RKO (cell line): ENCODE measurements at regions not wholly inside any gene's neighbourhood (a gene's known extent, or its start where the extent isn't known, plus 50 kb on each side); places are given as distances from the start of the nearest gene placed in this dataset.
"Not testable (repeated sequence)": the region's sequence is repeated elsewhere in the genome, so short reads cannot be mapped to it uniquely, and the experiment has no call there.

Source experiments
- DNase-seq: peaks from one replicate; pipeline ENCODE4 v3.0.0-alpha.2; 2016; ENCODE audit warnings: low spot score

DNA sequence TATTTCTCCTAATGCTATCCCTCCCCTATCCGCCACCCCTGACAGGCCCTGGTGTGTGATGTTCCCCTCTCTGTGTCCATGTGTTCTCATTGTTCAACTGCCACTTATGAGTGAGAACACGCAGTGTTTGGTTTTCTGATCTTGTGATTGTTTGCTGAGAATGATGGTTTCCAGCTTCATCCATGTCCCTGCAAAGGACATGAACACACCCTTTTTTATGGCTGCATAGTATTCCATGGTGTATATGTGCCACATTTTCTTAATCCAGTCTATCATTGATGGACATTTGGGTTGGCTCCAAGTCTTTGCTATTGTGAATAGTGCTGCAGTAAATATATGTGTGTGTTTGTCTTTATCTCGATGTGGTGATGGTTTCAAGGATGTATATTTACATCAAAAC is 353.4 kb downstream of the PTPRU start:
- not testable (repeated sequence) for DNase-seq

GRCh38 chr1:29586991-29587745 is 350.8 kb downstream of the PTPRU start:
- DNase-seq, result no peak

DNA sequence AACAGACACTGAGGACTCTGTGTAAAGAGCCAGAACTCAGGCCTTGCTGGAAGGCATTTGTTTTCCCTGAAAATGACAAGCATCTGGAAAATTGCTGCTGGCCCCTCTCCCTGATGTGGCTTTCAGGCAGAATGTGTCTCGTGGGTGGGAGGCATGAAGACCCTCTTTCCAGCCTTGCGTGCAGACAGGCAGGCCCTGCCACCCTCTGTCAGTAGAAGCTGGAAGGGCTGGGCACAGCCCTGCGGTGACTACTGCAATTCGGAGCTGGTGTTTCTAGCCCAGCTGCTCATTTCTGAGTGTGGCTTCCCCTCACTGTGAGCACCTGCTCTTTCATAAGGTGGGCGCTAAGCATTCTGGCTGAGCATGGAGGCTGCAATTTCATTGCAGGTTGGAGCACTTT is 349.9 kb downstream of the PTPRU start:
- DNase-seq, result no peak

DNA sequence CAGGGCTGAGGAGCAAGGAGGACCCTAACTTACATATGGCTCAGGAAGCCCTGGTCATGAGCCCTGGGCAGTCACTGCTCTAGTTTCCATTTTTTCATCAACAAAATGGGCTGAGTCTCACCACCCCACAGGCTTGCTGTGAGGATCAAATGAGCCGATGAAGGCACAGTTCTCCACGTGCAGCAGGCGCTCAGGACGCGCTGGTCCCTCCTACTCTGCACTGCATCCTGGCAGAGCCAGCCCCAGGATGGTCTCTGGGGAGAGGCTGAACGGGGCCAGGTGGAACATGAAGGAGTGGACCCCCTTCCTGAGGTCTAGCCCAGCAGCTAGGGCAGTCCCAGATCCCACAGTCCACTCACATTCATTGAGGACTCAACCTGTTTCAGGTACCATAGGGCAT is 349.3 kb downstream of the PTPRU start:
- DNase-seq, result no peak

DNA sequence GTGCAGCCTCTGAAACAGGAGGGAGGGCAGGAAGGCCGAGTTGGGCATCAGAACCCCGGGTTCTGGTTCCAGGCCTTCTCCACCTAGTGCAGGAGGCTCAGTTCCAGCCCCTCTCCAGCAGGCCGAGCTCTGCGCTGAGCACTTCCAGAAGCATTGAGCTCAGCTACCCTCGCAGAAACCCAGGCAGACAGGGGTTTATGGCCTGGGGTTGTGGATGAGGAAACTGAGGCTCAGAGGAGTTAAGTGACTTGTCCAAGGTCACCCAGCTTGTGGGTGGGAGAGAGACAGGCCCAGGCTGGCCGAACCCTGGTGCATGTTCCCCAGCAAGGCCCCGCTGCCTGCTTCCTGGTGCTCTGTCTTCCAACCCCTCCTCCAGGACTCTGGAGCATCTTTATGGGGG is 348.9 kb downstream of the PTPRU start:
- DNase-seq, result no peak

DNA sequence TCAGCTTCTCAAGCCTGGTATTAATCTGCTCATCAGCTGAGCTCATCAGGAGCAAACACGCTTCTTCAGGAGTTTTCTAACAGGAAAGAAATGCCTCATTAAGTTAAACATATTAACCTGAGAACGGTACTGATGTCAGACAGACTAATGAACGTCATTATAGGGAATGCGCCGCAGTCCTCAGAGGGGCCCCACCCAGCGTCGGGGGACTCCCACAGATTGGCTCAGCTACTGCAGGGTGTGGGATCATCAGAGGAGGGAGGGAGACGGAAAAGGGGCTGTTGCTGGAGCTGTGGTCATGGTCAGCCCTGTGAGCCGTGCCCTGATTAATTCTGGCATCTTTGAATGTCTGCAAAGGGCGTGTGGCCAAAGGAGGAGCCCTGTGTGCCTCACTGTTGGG is 348.5 kb downstream of the PTPRU start:
- DNase-seq, result no peak

DNA sequence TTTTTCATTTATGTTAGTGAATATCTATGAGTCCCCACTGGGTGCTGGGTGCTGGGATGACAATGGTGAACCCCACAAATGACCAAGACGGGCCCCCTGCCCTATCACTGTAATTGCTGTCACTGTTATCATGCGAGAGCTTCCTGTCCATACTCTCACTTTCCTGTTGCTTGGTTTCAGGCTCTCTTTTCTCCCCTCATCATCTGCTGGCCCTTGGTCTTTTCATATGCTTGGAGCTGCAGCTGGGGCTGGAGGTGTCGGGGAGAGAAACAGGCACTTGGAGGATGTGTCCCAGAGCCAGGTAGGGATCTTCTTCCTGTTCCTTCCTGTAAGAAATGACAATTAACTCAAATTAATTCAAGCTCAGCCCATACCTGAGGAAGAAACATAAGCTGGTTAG is 348.0 kb downstream of the PTPRU start:
- DNase-seq, result no peak

DNA sequence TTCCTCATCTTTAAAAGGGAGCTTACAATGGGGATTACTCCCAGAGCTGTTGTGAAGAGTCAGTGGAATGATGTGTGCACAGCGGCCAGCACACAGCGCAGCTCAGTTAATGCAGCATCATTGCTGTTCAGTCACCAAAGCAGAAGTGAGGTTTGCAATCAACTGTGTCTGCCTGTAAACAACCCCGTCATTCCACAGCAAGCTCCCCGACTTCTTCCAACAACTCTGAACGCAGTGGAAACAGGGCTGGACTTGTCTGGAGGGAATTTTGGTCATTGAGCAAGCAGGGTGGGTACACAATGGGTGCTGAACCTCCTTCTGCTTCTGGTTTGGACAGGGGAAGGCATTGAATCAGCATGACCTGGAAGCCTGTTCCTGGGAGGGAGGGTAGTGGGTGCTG is 347.4 kb downstream of the PTPRU start:
- DNase-seq, result no peak

GRCh38 chr1:29581256-29581655 is 344.9 kb downstream of the PTPRU start:
- DNase-seq, result no peak

GRCh38 chr1:29579821-29580425 is 343.6 kb downstream of the PTPRU start:
- peak; percentile 7 for DNase-seq

- no peak for DNase-seq
These were observed 341.2 kb downstream of the PTPRU start for GRCh38 chr1:29577512-29577911.

DNA sequence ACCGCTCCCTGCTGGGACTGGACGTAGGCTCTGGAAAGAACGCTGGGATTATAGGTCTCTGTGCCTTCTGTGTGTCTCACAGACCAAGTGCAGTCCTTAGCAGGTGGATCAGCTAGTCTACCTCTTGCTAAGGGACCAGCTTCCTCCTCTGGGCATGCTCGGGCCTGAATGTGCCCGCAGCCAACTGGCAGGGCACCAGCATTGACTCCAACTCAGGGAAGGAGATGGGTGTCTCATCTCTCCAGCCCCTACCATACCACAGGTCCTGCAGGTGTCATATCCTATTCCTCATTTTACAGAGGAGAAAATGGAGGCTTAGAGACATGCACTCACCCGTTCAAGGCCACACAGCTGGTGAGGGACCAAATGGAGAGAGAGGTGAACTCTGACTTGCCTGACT is 340.2 kb downstream of the PTPRU start:
- DNase-seq, result no peak

GRCh38 chr1:29575826-29576225 is 339.5 kb downstream of the PTPRU start:
- DNase-seq, result no peak

GRCh38 chr1:29575277-29575676 is 339.0 kb downstream of the PTPRU start:
- no peak for DNase-seq

DNA sequence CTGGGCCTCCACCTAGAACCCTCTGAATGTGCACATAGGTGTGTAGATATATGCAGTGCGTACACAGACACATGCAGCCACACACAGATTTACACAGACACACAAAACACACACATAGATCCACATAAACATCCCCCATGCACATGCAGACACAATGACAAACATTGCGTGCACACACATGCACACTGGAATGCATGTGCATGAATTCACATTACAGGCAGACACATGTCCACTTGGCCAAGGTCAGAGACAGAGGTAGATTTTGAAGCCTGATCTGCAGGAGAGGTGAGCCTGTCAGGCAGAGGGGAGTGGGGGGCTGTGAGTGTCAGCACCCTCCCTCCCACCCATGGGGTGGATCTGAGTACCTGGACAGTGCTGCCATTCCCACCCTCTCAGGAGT is 338.5 kb downstream of the PTPRU start:
- DNase-seq, result no peak

GRCh38 chr1:29569971-29570634 is 333.8 kb downstream of the PTPRU start:
- peak; percentile 87 for DNase-seq

- DNase-seq, result no peak
These were observed 330.9 kb downstream of the PTPRU start for GRCh38 chr1:29567257-29567656.

- DNase-seq, result no peak
These were observed 329.2 kb downstream of the PTPRU start for GRCh38 chr1:29565490-29565889.

DNA sequence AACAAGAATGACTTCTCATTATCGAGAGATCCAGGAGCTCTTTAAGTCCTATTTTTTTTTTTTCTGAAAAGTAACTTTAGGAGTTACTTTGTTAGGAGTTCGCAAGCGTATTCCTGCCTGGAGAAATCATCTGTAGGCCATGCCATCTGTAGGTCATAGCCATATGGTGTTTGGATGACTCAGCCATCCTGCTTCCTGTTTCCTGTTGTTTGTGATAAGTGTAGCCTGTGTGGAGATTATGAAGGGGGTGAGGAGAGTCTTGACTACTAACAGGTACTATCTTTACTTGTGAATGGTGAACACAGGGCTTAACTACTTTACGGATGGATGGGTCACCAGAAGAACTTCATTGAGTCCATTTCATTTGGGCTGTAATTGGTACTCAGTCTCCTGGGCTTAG is 327.2 kb downstream of the PTPRU start:
- peak; percentile 10 for DNase-seq

DNA sequence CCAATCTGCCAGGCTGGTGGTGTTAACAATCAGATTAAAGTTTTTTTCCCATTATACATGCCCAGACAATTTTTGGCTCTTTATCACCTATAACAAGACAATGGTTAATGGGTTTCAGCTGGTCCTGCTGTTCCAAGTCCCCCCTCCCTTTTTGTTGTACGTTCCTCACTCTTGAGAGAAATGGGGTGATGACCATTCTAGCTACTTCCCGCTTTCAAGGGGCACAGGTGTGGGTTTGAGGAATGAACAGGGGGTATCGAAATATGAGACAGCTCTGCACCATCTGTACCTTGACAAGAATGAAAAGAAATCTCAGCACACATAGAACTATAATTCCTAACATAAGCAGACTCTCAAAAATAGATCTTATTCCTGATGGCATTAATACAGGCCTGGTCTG is 326.8 kb downstream of the PTPRU start:
- DNase-seq, result no peak

- DNase-seq, result no peak
These were observed 322.7 kb downstream of the PTPRU start for GRCh38 chr1:29559056-29559455.

GRCh38 chr1:29557701-29558600 is 321.6 kb downstream of the PTPRU start:
- no peak for DNase-seq
